T-helper 1 cell (primary cell): ENCODE measurements at regions not wholly inside any gene's neighbourhood (a gene's known extent, or its start where the extent isn't known, plus 50 kb on each side); places are given as distances from the start of the nearest gene placed in this dataset.
A peak's percentile ranks its signal among the peaks of the same experiment; 100 is the strongest.

Experiments used
- DNase-seq, 5 donors: peaks; one replicate each; pipeline ENCODE4 v3.0.0-alpha.2; 2012 to 2020

- no peak for DNase-seq
These were observed 50.6 kb upstream of the IL6 start for GRCh38 chr7:22676385-22676784.

GRCh38 chr7:22675917-22676343, 51.1 kb upstream of the IL6 start:
- peak in 4 of 5 donors; percentile 7 to 74 (median 33) for DNase-seq

GRCh38 chr7:22675421-22675820, 51.6 kb upstream of the IL6 start:
- DNase-seq: no peak

- peak in 1 of 5 donors; percentile 82 for DNase-seq
These were observed 53.9 kb upstream of the IL6 start for GRCh38 chr7:22672846-22673680.

- DNase-seq: no peak
These were observed 55.7 kb upstream of the IL6 start for GRCh38 chr7:22671177-22671879.

- DNase-seq: no peak
These were observed 56.6 kb upstream of the IL6 start for GRCh38 chr7:22670422-22670815.

- DNase-seq: no peak
These were observed 57.1 kb upstream of the IL6 start for GRCh38 chr7:22669692-22670421.

- no peak for DNase-seq
These were observed 58.0 kb upstream of the IL6 start for GRCh38 chr7:22668971-22669401.

- no peak for DNase-seq
These were observed 59.3 kb upstream of the IL6 start for GRCh38 chr7:22667562-22668239.

GRCh38 chr7:22667187-22667561, 59.8 kb upstream of the IL6 start:
- no peak for DNase-seq

GRCh38 chr7:22666732-22667131, 60.3 kb upstream of the IL6 start:
- no peak for DNase-seq

GRCh38 chr7:22665923-22666322, 61.1 kb upstream of the IL6 start:
- peak in 1 of 5 donors; percentile 60 for DNase-seq

- no peak for DNase-seq
These were observed 61.8 kb upstream of the IL6 start for GRCh38 chr7:22664988-22665798.

- DNase-seq: no peak
These were observed 63.3 kb upstream of the IL6 start for GRCh38 chr7:22663721-22664120.

- DNase-seq: peak in 1 of 5 donors; percentile 31
These were observed 63.7 kb upstream of the IL6 start for GRCh38 chr7:22663357-22663718.

GRCh38 chr7:22662556-22663356, 64.2 kb upstream of the IL6 start:
- DNase-seq: no peak

GRCh38 chr7:22662036-22662435, 65.0 kb upstream of the IL6 start:
- DNase-seq: no peak

GRCh38 chr7:22660732-22661131, 66.3 kb upstream of the IL6 start:
- no peak for DNase-seq

- no peak for DNase-seq
These were observed 66.7 kb upstream of the IL6 start for GRCh38 chr7:22660293-22660692.

GRCh38 chr7:22659741-22660140, 67.3 kb upstream of the IL6 start:
- DNase-seq: no peak

GRCh38 chr7:22658031-22658430, 69.0 kb upstream of the IL6 start:
- no peak for DNase-seq
